Coronary artery (tissue), 2 donors: ENCODE measurements at regions not wholly inside any gene's neighbourhood (a gene's known extent, or its start where the extent isn't known, plus 50 kb on each side); places are given as distances from the start of the nearest gene placed in this dataset.

ENCODE experiments used
- DNase-seq: peaks from one replicate; pipeline ENCODE4 v3.0.0-alpha.2; 2017; ENCODE audit warnings: low spot score
- H3K27ac ChIP-seq, 2 donors: fragments of 200-600 bp; sonication (generic); one replicate each; pipeline ENCODE4 v1.5.1; 2016 to 2019
- H3K4me3 ChIP-seq: fragments of 200-600 bp; sonication (generic); 2 replicates; pipeline ENCODE4 v1.5.1; 2016; ENCODE audit warnings: mild to moderate bottlenecking, moderate library complexity
- CTCF ChIP-seq: fragments of 200-600 bp; sonication (generic); IDR thresholded peaks from one replicate; pipeline ENCODE4 v1.5.1; 2019; ENCODE audit warnings: antibody characterized with exemption

- no peak for DNase-seq
- Histone ChIP-seq H3K27ac (no peak overlapping the region), H3K4me3 (no peak overlapping the region)
- no peak for TF ChIP-seq CTCF
Observed at GRCh38 chr13:31050486-31051400, 111.0 kb downstream of the HSPH1 start.

GRCh38 chr13:31049833-31050232, 111.9 kb downstream of the HSPH1 start:
- no peak for TF ChIP-seq CTCF
- Histone ChIP-seq H3K4me3 (no peak overlapping the region), H3K27ac (no peak overlapping the region)
- DNase-seq, result no peak

- no peak for TF ChIP-seq CTCF
- H3K4me3 ChIP-seq, result no peak overlapping the region
- no peak for DNase-seq
- H3K27ac ChIP-seq, result no peak overlapping the region
Observed at GRCh38 chr13:31049083-31049482, 112.6 kb downstream of the HSPH1 start.

- H3K4me3 ChIP-seq, result no peak overlapping the region
- DNase-seq, result no peak
- no peak overlapping the region for H3K27ac ChIP-seq
- no peak for TF ChIP-seq CTCF
Observed at GRCh38 chr13:31048521-31048920, 113.2 kb downstream of the HSPH1 start.

GRCh38 chr13:31046711-31047279, 114.3 kb downstream of the TEX26 start:
- Histone ChIP-seq H3K4me3 (no peak overlapping the region), H3K27ac (no peak overlapping the region)

GRCh38 chr13:31045286-31046081, 113.0 kb downstream of the TEX26 start:
- no peak for TF ChIP-seq CTCF
- peak; percentile 43 for DNase-seq
- Histone ChIP-seq H3K27ac (peak overlapping the region in 1 of 2 donors; percentile 77), H3K4me3 (no peak overlapping the region)

More at GRCh38 chr13:31046711-31047279, 114.3 kb downstream of the TEX26 start:
- no peak for DNase-seq
- no peak for TF ChIP-seq CTCF
